IPS-15b (cell line): ENCODE measurements at regions not wholly inside any gene's neighbourhood (a gene's known extent, or its start where the extent isn't known, plus 50 kb on each side); places are given as distances from the start of the nearest gene placed in this dataset.

Experiments used
- H3K27me3 ChIP-seq: one replicate; pipeline ENCODE4 v1.6.1; 2013; ENCODE audit warnings: low read length; ENCODE audit not compliant: control insufficient read depth, insufficient read depth
- H3K36me3 ChIP-seq: one replicate; pipeline ENCODE4 v1.6.1; 2013; ENCODE audit warnings: low read length; ENCODE audit not compliant: control insufficient read depth, insufficient read depth
- H3K4me1 ChIP-seq: one replicate; pipeline ENCODE4 v1.6.1; 2013; ENCODE audit warnings: mild to moderate bottlenecking, low read length; ENCODE audit not compliant: control insufficient read depth, insufficient read depth
- H3K4me3 ChIP-seq: one replicate; pipeline ENCODE4 v1.5.1; 2013; ENCODE audit warnings: low read depth, low read length
- H3K9ac ChIP-seq: one replicate; pipeline ENCODE4 v1.6.1; 2013; ENCODE audit warnings: low read depth, mild to moderate bottlenecking, low read length
- H3K9me3 ChIP-seq: one replicate; pipeline ENCODE4 v1.6.1; 2013; ENCODE audit warnings: mild to moderate bottlenecking, low read length; ENCODE audit not compliant: control insufficient read depth, insufficient read depth

- Histone ChIP-seq H3K9me3 (no peaks in the 10 kb centered on the region), H3K4me3 (no peak overlapping the region)
Observed at GRCh38 chr14:44135972-44136371, 371.1 kb downstream of the FSCB start.

GRCh38 chr14:44131861-44132260, 375.2 kb downstream of the FSCB start:
- Histone ChIP-seq H3K27me3 (no peaks in the 10 kb centered on the region), H3K4me3 (no peak overlapping the region), H3K4me1 (no peaks in the 10 kb centered on the region)

More at GRCh38 chr14:44135972-44136371, 371.1 kb downstream of the FSCB start:
- no peaks in the 10 kb centered on the region for H3K36me3 ChIP-seq
- H3K9ac ChIP-seq = no peak overlapping the region
- H3K4me1 ChIP-seq = no peaks in the 10 kb centered on the region
- H3K27me3 ChIP-seq = no peaks in the 10 kb centered on the region

GRCh38 chr14:44113769-44114730, 393.0 kb downstream of the FSCB start:
- H3K36me3 ChIP-seq = no peaks in the 10 kb centered on the region
- H3K27me3 ChIP-seq = no peaks in the 10 kb centered on the region
- H3K9me3 ChIP-seq = peaks cover 8% of the 10 kb centered on the region
- no peak overlapping the region for H3K9ac ChIP-seq
- no peak overlapping the region for H3K4me3 ChIP-seq
- H3K4me1 ChIP-seq = no peaks in the 10 kb centered on the region

More at GRCh38 chr14:44131861-44132260, 375.2 kb downstream of the FSCB start:
- H3K9me3 ChIP-seq = no peaks in the 10 kb centered on the region
- no peak overlapping the region for H3K9ac ChIP-seq
- H3K36me3 ChIP-seq = no peaks in the 10 kb centered on the region

GRCh38 chr14:44112774-44113460, 394.2 kb downstream of the FSCB start:
- H3K9me3 ChIP-seq = peaks cover 8% of the 10 kb centered on the region
- no peaks in the 10 kb centered on the region for H3K36me3 ChIP-seq
- no peaks in the 10 kb centered on the region for H3K4me1 ChIP-seq
- no peak overlapping the region for H3K4me3 ChIP-seq
- H3K9ac ChIP-seq = no peak overlapping the region
- no peaks in the 10 kb centered on the region for H3K27me3 ChIP-seq

GRCh38 chr14:44109036-44109435, 398.0 kb downstream of the FSCB start:
- Histone ChIP-seq H3K36me3 (no peaks in the 10 kb centered on the region), H3K9me3 (peaks cover 8% of the 10 kb centered on the region), H3K4me1 (no peaks in the 10 kb centered on the region), H3K4me3 (no peak overlapping the region), H3K9ac (no peak overlapping the region), H3K27me3 (no peaks in the 10 kb centered on the region)

- no peak overlapping the region for H3K4me3 ChIP-seq
- H3K27me3 ChIP-seq = no peaks in the 10 kb centered on the region
- H3K4me1 ChIP-seq = no peaks in the 10 kb centered on the region
- no peak overlapping the region for H3K9ac ChIP-seq
- no peaks in the 10 kb centered on the region for H3K36me3 ChIP-seq
- peaks cover 8% of the 10 kb centered on the region for H3K9me3 ChIP-seq
Observed at GRCh38 chr14:44108601-44109000, 398.5 kb downstream of the FSCB start.

- no peaks in the 10 kb centered on the region for H3K27me3 ChIP-seq
Observed at GRCh38 chr14:44107156-44107555, 399.9 kb downstream of the FSCB start.

GRCh38 chr14:44099743-44100488, 407.2 kb downstream of the FSCB start:
- no peak overlapping the region for H3K4me3 ChIP-seq
- no peaks in the 10 kb centered on the region for H3K9me3 ChIP-seq
- H3K9ac ChIP-seq = no peak overlapping the region
- H3K36me3 ChIP-seq = no peaks in the 10 kb centered on the region
- H3K4me1 ChIP-seq = no peaks in the 10 kb centered on the region
- no peaks in the 10 kb centered on the region for H3K27me3 ChIP-seq

More at GRCh38 chr14:44107156-44107555, 399.9 kb downstream of the FSCB start:
- H3K9ac ChIP-seq = no peak overlapping the region
- H3K9me3 ChIP-seq = peaks cover 8% of the 10 kb centered on the region
- H3K4me3 ChIP-seq = no peak overlapping the region
- H3K4me1 ChIP-seq = no peaks in the 10 kb centered on the region
- no peaks in the 10 kb centered on the region for H3K36me3 ChIP-seq

- no peak overlapping the region for H3K9ac ChIP-seq
- no peaks in the 10 kb centered on the region for H3K9me3 ChIP-seq
- H3K27me3 ChIP-seq = no peaks in the 10 kb centered on the region
- no peaks in the 10 kb centered on the region for H3K36me3 ChIP-seq
- H3K4me1 ChIP-seq = no peaks in the 10 kb centered on the region
- H3K4me3 ChIP-seq = no peak overlapping the region
Observed at GRCh38 chr14:44081146-44081545, 425.9 kb downstream of the FSCB start.

GRCh38 chr14:44070046-44070445, 437.0 kb downstream of the FSCB start:
- Histone ChIP-seq H3K36me3 (no peaks in the 10 kb centered on the region), H3K9me3 (no peaks in the 10 kb centered on the region), H3K9ac (no peak overlapping the region), H3K27me3 (no peaks in the 10 kb centered on the region), H3K4me3 (no peak overlapping the region), H3K4me1 (no peaks in the 10 kb centered on the region)

- Histone ChIP-seq H3K4me1 (no peaks in the 10 kb centered on the region), H3K4me3 (no peak overlapping the region), H3K9me3 (no peaks in the 10 kb centered on the region), H3K27me3 (no peaks in the 10 kb centered on the region), H3K36me3 (no peaks in the 10 kb centered on the region), H3K9ac (no peak overlapping the region)
Observed at GRCh38 chr14:44053422-44053821, 453.7 kb downstream of the FSCB start.
